ENCODE measurements at regions not wholly inside any gene's neighbourhood (a gene's known extent, or its start where the extent isn't known, plus 50 kb on each side); places are given as distances from the start of the nearest gene placed in this dataset.

DNA sequence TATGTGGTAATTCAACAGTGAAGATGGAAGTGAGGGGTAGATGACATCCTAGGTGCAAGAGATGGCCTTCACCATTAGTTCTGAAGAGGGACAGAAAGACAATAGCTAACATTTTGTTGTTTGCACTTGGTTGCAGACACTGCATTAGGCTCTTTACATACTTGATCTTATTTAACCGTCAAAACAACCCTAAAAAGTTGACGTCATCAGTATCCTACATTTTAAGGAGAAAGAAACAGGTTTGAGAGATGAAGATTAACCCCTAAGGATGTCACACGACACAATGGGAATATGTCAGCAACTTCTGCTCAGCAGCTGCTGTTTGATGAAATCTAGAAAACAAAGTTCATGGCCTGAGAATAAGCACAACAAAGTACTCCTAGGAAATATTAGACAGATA lies 72.6 kb upstream of the MC3R start:
- DNase-seq, result no peak

DNA sequence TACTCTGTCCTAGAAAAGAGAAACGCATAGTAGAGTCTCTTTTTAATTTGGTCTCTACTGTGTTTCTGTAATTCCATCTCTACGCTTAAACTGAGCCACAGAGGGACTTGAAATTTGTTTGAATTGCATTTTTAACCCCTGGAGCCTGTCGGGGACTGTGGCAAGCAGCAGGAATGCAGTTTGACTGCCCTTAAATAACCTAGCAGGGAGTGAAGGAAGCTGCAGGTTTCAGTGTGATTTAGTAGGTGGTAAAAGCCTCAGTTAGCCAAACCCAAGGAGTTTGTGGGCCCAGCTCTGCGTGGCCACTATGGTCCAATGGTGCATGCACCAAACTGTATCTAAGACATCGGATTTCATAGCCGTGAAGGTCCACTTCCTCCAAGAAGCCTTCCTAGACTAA lies 70.3 kb upstream of the MC3R start:
- no peak for DNase-seq

DNA sequence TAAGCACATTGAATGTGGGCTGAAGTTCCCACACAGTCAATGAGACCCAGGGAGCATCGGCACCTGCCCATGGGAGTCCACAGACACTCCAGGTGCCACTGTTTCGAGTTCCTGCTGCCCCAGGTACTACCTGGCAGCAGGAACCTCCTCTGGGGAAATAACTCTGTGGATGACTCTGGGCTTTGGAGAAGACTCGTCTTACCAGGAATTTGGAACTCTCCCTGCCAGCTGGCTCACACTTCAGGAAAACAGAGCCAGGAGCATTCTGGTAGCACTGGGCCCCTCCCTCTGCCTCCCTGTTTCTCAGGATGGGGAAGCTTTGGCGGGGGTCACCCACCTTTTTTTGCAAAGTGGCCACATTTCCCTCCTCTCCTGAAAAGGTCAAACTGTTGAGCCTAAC lies 69.5 kb upstream of the MC3R start:
- DNase-seq, result no peak

DNA sequence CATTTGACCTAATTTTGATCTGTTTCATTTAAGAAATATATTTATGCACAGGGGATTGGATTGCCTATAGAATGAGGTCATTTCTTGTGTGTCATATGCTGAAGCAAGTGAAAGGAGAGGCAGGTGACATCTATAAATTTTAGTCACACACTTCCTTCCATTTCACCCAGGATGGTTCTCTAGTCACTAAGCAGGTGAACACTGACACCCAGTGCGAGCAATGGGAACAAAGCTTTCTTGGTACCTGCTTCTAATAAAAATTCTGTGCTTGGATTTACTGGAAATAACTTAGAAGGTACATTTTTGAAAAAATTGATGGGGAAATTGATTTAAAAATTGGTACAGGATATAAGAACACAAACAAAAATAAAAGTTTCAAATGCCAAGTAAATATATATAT lies 66.9 kb upstream of the MC3R start:
- no peak for DNase-seq

DNA sequence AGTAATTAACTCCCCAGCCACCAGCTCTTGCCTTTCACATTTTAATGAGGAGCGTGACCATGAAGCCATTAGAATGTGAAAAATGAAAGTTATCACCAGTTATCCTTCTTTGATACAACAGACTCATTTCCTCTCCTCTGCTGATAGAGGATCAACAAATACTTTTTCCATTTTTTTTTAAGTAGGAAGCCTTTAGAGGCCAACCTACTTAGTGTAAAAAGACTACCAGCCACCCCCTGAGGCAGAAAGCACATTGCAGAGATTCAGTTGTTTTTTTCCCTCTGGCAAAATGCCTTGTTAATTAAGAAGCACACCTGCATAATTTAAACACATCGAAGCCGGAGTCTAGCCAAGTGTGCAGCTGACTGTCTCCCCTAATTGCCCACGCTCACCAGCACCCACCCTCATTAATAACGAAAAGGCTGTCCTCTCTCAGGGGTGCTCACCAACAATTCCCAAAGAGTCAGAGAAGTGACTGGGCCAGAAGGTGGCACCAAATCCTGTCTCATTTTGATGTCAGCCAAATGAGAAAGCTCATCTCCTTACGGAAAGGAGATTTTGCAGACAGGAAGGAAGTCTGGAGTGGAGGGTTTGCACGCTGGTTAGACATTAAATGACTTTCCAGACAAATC lies 60.9 kb upstream of the MC3R start:
- DNase-seq, result peak; percentile 47

DNA sequence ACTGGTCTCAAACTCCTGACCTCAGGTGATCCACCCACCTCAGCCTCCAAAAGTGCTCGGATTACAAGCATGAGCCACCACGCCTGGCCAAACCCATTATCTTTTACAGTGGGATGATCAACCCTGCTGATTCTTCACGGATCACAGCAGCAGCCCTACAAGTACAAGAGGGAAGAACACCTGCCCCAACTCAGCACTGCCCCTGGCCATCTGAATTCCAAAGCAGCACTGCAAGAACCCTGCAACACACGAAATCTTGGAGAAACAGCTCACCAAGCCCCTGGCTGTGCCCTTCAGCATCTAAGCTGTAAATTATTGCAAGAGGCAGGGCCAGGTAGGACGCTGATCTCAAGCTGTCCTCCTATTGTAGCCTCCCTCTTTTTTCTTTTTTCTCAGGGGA lies 54.5 kb upstream of the MC3R start:
- DNase-seq, result no peak

DNA sequence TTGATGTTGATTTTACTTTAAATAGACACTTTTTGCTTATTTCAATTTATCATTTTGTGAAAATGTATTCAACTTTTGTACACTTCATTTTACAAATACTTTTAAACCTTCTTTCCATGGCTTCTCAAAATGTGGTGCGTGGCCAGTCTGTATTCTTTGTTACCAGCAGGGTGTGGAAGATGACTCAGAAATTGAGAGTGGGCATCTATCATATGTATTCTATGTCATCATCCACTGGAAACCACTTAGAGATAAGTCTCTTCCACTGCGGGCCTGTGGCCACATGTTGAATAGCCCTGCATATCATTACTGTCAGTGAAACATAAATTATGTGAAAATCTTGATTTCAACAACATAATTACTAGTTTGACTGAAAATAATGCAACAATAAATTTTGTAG lies 52.6 kb upstream of the MC3R start:
- DNase-seq, result no peak
